ENCODE measurements at regions not wholly inside any gene's neighbourhood (a gene's known extent, or its start where the extent isn't known, plus 50 kb on each side); places are given as distances from the start of the nearest gene placed in this dataset.

GRCh38 chr11:22497474-22497873 lies 128.1 kb downstream of the FANCF start:
- no peaks in the 10 kb centered on the region for H3F3A ChIP-seq (ENCODE audit: insufficient read depth, low read length)
- no peak overlapping the region for H3K4me2 ChIP-seq (ENCODE audit: low read depth, low read length)
- H3K36me3 ChIP-seq (replicated peaks; ENCODE audit: insufficient read depth, low read length), result no peaks in the 10 kb centered on the region
- H3K9ac ChIP-seq (ENCODE audit: low read length), result no peak overlapping the region
- no peak overlapping the region for H3K27ac ChIP-seq (ENCODE audit: low read length)
- no peak overlapping the region for H2AFZ ChIP-seq (ENCODE audit: low read length)
- no peaks in the 10 kb centered on the region for H3K27me3 ChIP-seq (replicated peaks; ENCODE audit: insufficient read depth, low read length)
- H3K79me2 ChIP-seq (ENCODE audit: low read length), result no peaks in the 10 kb centered on the region
- no peaks in the 10 kb centered on the region for H3K4me1 ChIP-seq (ENCODE audit: low read length)
- no peaks in the 10 kb centered on the region for H3K9me2 ChIP-seq (replicated peaks; ENCODE audit: insufficient read depth, low read length)
- no peaks in the 10 kb centered on the region for H4K20me1 ChIP-seq (ENCODE audit: insufficient read depth, low read length)
- TF ChIP-seq EZH2 (optimal IDR thresholded peaks at IDR 0.05; ENCODE audit: low read depth, low read length), result no peak
- TF ChIP-seq CTCF (IDR thresholded peaks at IDR 0.05; ENCODE audit: low read length), result no peak
- TF ChIP-seq EZH2phosphoT487 (IDR thresholded peaks at IDR 0.05; ENCODE audit: low read length), result no peak
- no peaks in the 10 kb centered on the region for H3K9me3 ChIP-seq (replicated peaks; ENCODE audit: insufficient read depth, low read length)
- DNase-seq, result no peak
- no peak overlapping the region for H3K4me3 ChIP-seq (ENCODE audit: low read length)

- Histone ChIP-seq H3K9me3 (replicated peaks; ENCODE audit: insufficient read depth, low read length) (no peaks in the 10 kb centered on the region), H3K4me1 (ENCODE audit: low read length) (no peaks in the 10 kb centered on the region), H3K27me3 (replicated peaks; ENCODE audit: insufficient read depth, low read length) (no peaks in the 10 kb centered on the region), H3F3A (ENCODE audit: insufficient read depth, low read length) (no peaks in the 10 kb centered on the region), H3K36me3 (replicated peaks; ENCODE audit: insufficient read depth, low read length) (no peaks in the 10 kb centered on the region), H4K20me1 (ENCODE audit: insufficient read depth, low read length) (no peaks in the 10 kb centered on the region), H3K27ac (ENCODE audit: low read length) (no peak overlapping the region), H3K9me2 (replicated peaks; ENCODE audit: insufficient read depth, low read length) (no peaks in the 10 kb centered on the region), H3K4me3 (ENCODE audit: low read length) (no peak overlapping the region), H3K9ac (ENCODE audit: low read length) (no peak overlapping the region), H2AFZ (ENCODE audit: low read length) (no peak overlapping the region), H3K79me2 (ENCODE audit: low read length) (no peaks in the 10 kb centered on the region), H3K4me2 (ENCODE audit: low read depth, low read length) (no peak overlapping the region)
- TF ChIP-seq CTCF (IDR thresholded peaks at IDR 0.05; ENCODE audit: low read length), result no peak
- no peak for TF ChIP-seq EZH2 (optimal IDR thresholded peaks at IDR 0.05; ENCODE audit: low read depth, low read length)
- TF ChIP-seq EZH2phosphoT487 (IDR thresholded peaks at IDR 0.05; ENCODE audit: low read length), result no peak
- no peak for DNase-seq
Observed at GRCh38 chr11:22491555-22492225, 133.9 kb downstream of the FANCF start.

GRCh38 chr11:22479971-22480720 lies 142.0 kb downstream of the SLC17A6 start:
- Histone ChIP-seq H3K9me2 (replicated peaks; ENCODE audit: insufficient read depth, low read length) (no peaks in the 10 kb centered on the region), H3K9ac (ENCODE audit: low read length) (no peak overlapping the region), H3K27me3 (replicated peaks; ENCODE audit: insufficient read depth, low read length) (no peaks in the 10 kb centered on the region), H2AFZ (ENCODE audit: low read length) (no peak overlapping the region), H4K20me1 (ENCODE audit: insufficient read depth, low read length) (no peaks in the 10 kb centered on the region), H3K27ac (ENCODE audit: low read length) (no peak overlapping the region), H3K4me1 (ENCODE audit: low read length) (peaks cover 13% of the 10 kb centered on the region), H3K79me2 (ENCODE audit: low read length) (no peaks in the 10 kb centered on the region), H3F3A (ENCODE audit: insufficient read depth, low read length) (no peaks in the 10 kb centered on the region), H3K36me3 (replicated peaks; ENCODE audit: insufficient read depth, low read length) (no peaks in the 10 kb centered on the region), H3K9me3 (replicated peaks; ENCODE audit: insufficient read depth, low read length) (no peaks in the 10 kb centered on the region), H3K4me2 (ENCODE audit: low read depth, low read length) (no peak overlapping the region), H3K4me3 (ENCODE audit: low read length) (no peak overlapping the region)
- no peak for DNase-seq
- TF ChIP-seq CTCF (IDR thresholded peaks at IDR 0.05; ENCODE audit: low read length) (no peak), EZH2 (optimal IDR thresholded peaks at IDR 0.05; ENCODE audit: low read depth, low read length) (no peak), EZH2phosphoT487 (IDR thresholded peaks at IDR 0.05; ENCODE audit: low read length) (no peak)
